Right lobe of liver (tissue), 4 donors: ENCODE measurements at regions not wholly inside any gene's neighbourhood (a gene's known extent, or its start where the extent isn't known, plus 50 kb on each side); places are given as distances from the start of the nearest gene placed in this dataset.

Experiments
- CTCF ChIP-seq, 4 donors: fragments of 200-600 bp in 3 of 4; fragments of 450-650 bp in 1 of 4; IDR thresholded peaks; one replicate each; pipeline versions ENCODE4 v1.5.1 to v1.8.0; 2016 to 2022; ENCODE audit warnings: antibody characterized with exemption in 4 of 4, mild to moderate bottlenecking in 2 of 4
- POLR2A ChIP-seq: fragments of 450-650 bp; IDR thresholded peaks from one replicate; pipeline ENCODE4 v1.6.1; 2017; ENCODE audit warnings: antibody characterized with exemption, mild to moderate bottlenecking
- donor health status: DM: no; HTN: no; CAD: no.
- donor health status: DM: no; HTN: no; CAD: no.
- donor health status: DM: no; HTN: yes; CAD: no.

DNA sequence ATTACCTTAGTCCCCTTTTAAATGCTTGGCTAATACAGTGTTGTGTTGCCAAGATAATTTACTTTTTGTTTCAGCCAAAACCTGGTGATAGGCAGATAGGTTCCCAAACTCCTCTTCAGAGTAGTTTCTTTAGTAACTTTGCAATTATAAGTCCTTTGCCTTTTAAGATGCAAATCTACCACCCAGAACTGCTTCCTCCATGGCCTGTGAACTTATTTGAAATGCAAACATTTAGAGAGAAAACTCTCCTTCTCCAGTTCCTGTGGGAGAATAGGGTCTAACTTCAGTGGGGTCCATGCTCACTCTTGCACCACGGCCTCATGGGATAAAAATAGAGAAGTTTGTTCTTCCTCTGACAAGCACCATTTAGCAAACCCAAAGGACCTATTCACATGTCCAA, 1955.4 kb upstream of the CDH6 start:
- TF ChIP-seq CTCF (IDR thresholded peaks at IDR 0.05) (no peak), POLR2A (no peak)
